OCI-LY3 (cell line): ENCODE measurements at regions not wholly inside any gene's neighbourhood (a gene's known extent, or its start where the extent isn't known, plus 50 kb on each side); places are given as distances from the start of the nearest gene placed in this dataset.

Source experiments
- H2AFZ ChIP-seq: fragments of 200-600, 300-600 bp; shearing (Covaris generic); 2 replicates; pipeline ENCODE4 v1.6.0; 2014; ENCODE audit warnings: antibody characterized with exemption, low read depth, low read length
- H3K27ac ChIP-seq: fragments of 200-600, 300-600 bp; sonication (generic); 2 replicates; pipeline ENCODE4 v1.5.1; 2014; ENCODE audit warnings: mild to moderate bottlenecking, low read length, moderate library complexity, mixed read lengths
- H3K27me3 ChIP-seq: fragments of 200-600, 300-600 bp; sonication (generic); 2 replicates; pipeline ENCODE4 v1.6.1; 2014; ENCODE audit warnings: low read depth, low read length, mixed read lengths
- H3K36me3 ChIP-seq: fragments of 200-600, 300-600 bp; sonication (generic); replicated peaks from 2 replicates; pipeline ENCODE3; 2014; ENCODE audit warnings: low read depth, low read length, mixed read lengths
- H3K4me1 ChIP-seq: fragments of 300-600, 200-600 bp; sonication (generic); 2 replicates; pipeline ENCODE4 v1.6.1; 2014; ENCODE audit warnings: low read length, mixed read lengths
- H3K4me2 ChIP-seq: fragments of 200-600, 300-600 bp; sonication (generic); 2 replicates; pipeline ENCODE4 v1.6.1; 2014; ENCODE audit warnings: low read length, mixed read lengths
- H3K4me3 ChIP-seq: fragments of 300-600, 200-600 bp; sonication (generic); 2 replicates; pipeline ENCODE4 v1.5.1; 2014; ENCODE audit warnings: antibody characterized with exemption, mild to moderate bottlenecking, low read length, moderate library complexity
- H3K79me2 ChIP-seq: fragments of 300-600, 200-600 bp; shearing (Covaris generic); 2 replicates; pipeline ENCODE4 v1.6.1; 2014; ENCODE audit warnings: mild to moderate bottlenecking, low read length, mixed read lengths
- H3K9ac ChIP-seq: fragments of 300-600, 200-600 bp; shearing (Covaris generic); 2 replicates; pipeline ENCODE4 v1.6.0; 2014; ENCODE audit warnings: mild to moderate bottlenecking, low read length, moderate library complexity
- H3K9me3 ChIP-seq: fragments of 200-600, 300-600 bp; shearing (Covaris generic); 2 replicates; pipeline ENCODE4 v1.6.1; 2014; ENCODE audit warnings: low read length, mixed read lengths; ENCODE audit not compliant: insufficient read depth
- H4K20me1 ChIP-seq: fragments of 200-600, 300-600 bp; sonication (generic); 2 replicates; pipeline ENCODE4 v1.6.1; 2016; ENCODE audit warnings: low read length, mixed read lengths; ENCODE audit not compliant: insufficient read depth
- CTCF ChIP-seq: fragments of 200-600, 300-600 bp; sonication (generic); IDR thresholded peaks from 2 replicates; pipeline ENCODE4 v1.5.1; 2014; ENCODE audit warnings: antibody characterized with exemption, low read length, low read depth
- EZH2phosphoT487 ChIP-seq: fragments of 200-600 bp; shearing (Covaris generic); IDR thresholded peaks from 2 replicates; pipeline ENCODE4 v1.6.1; 2018; ENCODE audit warnings: antibody characterized with exemption, mixed run types, low read depth

GRCh38 chr9:90127923-90128322 is 514.7 kb downstream of the DIRAS2 start:
- Histone ChIP-seq H3K27me3 (peaks cover 33% of the 10 kb centered on the region), H3K4me1 (no peaks in the 10 kb centered on the region), H2AFZ (no peak overlapping the region), H3K79me2 (no peaks in the 10 kb centered on the region), H3K27ac (no peak overlapping the region), H4K20me1 (no peaks in the 10 kb centered on the region), H3K36me3 (no peaks in the 10 kb centered on the region), H3K9me3 (no peaks in the 10 kb centered on the region), H3K9ac (no peak overlapping the region), H3K4me2 (no peak overlapping the region), H3K4me3 (no peak overlapping the region)
- TF ChIP-seq EZH2phosphoT487 = no peak
- TF ChIP-seq CTCF = no peak

GRCh38 chr9:90128587-90129190 is 513.9 kb downstream of the DIRAS2 start:
- Histone ChIP-seq H3K4me2 (no peak overlapping the region), H4K20me1 (no peaks in the 10 kb centered on the region), H3K27me3 (peaks cover 39% of the 10 kb centered on the region), H3K9me3 (no peaks in the 10 kb centered on the region), H3K36me3 (no peaks in the 10 kb centered on the region), H3K4me1 (no peaks in the 10 kb centered on the region), H3K27ac (no peak overlapping the region), H2AFZ (no peak overlapping the region), H3K9ac (no peak overlapping the region), H3K4me3 (no peak overlapping the region), H3K79me2 (no peaks in the 10 kb centered on the region)
- TF ChIP-seq EZH2phosphoT487 = no peak
- TF ChIP-seq CTCF = no peak

- no peaks in the 10 kb centered on the region for H3K36me3 ChIP-seq
- H2AFZ ChIP-seq = no peak overlapping the region
- no peaks in the 10 kb centered on the region for H3K4me1 ChIP-seq
- H3K4me2 ChIP-seq = no peak overlapping the region
- no peak overlapping the region for H3K9ac ChIP-seq
- H3K9me3 ChIP-seq = no peaks in the 10 kb centered on the region
- H3K27me3 ChIP-seq = peaks cover 39% of the 10 kb centered on the region
- H3K4me3 ChIP-seq = no peak overlapping the region
- H3K79me2 ChIP-seq = no peaks in the 10 kb centered on the region
- no peak for TF ChIP-seq EZH2phosphoT487
- no peak for TF ChIP-seq CTCF
- H4K20me1 ChIP-seq = no peaks in the 10 kb centered on the region
- H3K27ac ChIP-seq = no peak overlapping the region
These were observed 513.2 kb downstream of the DIRAS2 start for GRCh38 chr9:90129446-90129845.

GRCh38 chr9:90131568-90131967 is 511.1 kb downstream of the DIRAS2 start:
- no peak overlapping the region for H3K9ac ChIP-seq
- H2AFZ ChIP-seq = no peak overlapping the region
- peaks cover 23% of the 10 kb centered on the region for H3K27me3 ChIP-seq
- no peaks in the 10 kb centered on the region for H3K4me1 ChIP-seq
- no peaks in the 10 kb centered on the region for H4K20me1 ChIP-seq
- no peaks in the 10 kb centered on the region for H3K9me3 ChIP-seq
- no peaks in the 10 kb centered on the region for H3K36me3 ChIP-seq
- no peak overlapping the region for H3K27ac ChIP-seq
- H3K4me2 ChIP-seq = no peak overlapping the region
- H3K4me3 ChIP-seq = no peak overlapping the region
- TF ChIP-seq EZH2phosphoT487 (no peak), CTCF (no peak)
- no peaks in the 10 kb centered on the region for H3K79me2 ChIP-seq
